BE2C (cell line): ENCODE measurements at regions not wholly inside any gene's neighbourhood (a gene's known extent, or its start where the extent isn't known, plus 50 kb on each side); places are given as distances from the start of the nearest gene placed in this dataset.
"Not testable (repeated sequence)": the region's sequence is repeated elsewhere in the genome, so short reads cannot be mapped to it uniquely, and the experiment has no call there.

Experiments
- DNase-seq: peaks from one replicate; pipeline ENCODE4 v3.0.0-alpha.2; 2020
- H3K27me3 ChIP-seq: fragments of 250-450 bp; sonication (Bioruptor Pico); 2 replicates; pipeline ENCODE4 v1.5.1; 2020; ENCODE audit warnings: mild to moderate bottlenecking
- H3K36me3 ChIP-seq: fragments of 250-450 bp; sonication (Bioruptor Pico); 2 replicates; pipeline ENCODE4 v1.5.1; 2020; ENCODE audit warnings: mild to moderate bottlenecking
- H3K4me1 ChIP-seq: fragments of 250-450 bp; sonication (Bioruptor Pico); 2 replicates; pipeline ENCODE4 v1.5.1; 2020
- H3K4me3 ChIP-seq: 2 replicates; pipeline ENCODE4 v1.5.1; 2011; ENCODE audit warnings: low read depth, low read length
- H3K9me3 ChIP-seq: fragments of 250-450 bp; sonication (Bioruptor Pico); 2 replicates; pipeline ENCODE4 v1.5.1; 2020
- CTCF ChIP-seq: IDR thresholded peaks from 2 replicates; pipeline ENCODE4 v1.5.1; 2012; ENCODE audit warnings: mild to moderate bottlenecking, low read depth, low read length

DNA sequence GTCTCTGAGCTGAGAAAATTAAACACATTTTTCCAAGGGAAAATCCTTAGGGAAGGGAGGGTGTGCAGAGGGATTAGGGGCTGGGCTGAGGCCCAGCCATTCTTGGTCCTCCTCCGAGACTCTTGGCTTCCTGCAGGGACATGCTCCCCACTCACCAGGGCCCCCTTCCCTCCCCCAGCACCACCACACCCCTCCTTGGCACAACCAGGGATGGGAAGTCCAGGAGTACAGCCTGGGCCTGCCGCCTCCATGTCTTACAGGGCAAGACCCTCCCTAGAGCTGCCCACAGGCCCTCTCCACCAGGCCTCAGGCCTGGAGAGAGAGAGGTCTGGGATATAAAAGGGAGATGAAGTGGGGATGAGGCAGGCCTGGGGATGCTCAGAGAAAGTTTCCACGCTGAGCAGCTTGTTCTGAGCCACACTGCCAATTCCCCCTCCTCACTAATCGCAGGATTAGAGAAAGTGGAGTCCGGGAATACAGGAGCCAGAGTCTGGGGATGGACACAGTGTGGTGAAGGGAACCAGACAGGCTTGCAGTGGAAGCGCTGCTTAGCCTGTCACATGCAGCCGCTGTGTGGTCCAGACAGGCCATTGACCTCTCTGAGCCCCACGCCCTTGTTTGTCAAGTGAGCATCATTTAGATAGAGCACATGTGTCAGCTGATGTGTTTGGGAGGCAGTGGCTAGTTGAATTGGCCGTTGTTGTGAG lies 105.5 kb downstream of the MRPL14 start:
- peaks cover 20% of the 10 kb centered on the region for H3K4me1 ChIP-seq
- TF ChIP-seq CTCF: no peak
- no peak overlapping the region for H3K4me3 ChIP-seq
- H3K36me3 ChIP-seq: no peaks in the 10 kb centered on the region; the same call in 1 of the 2 replicates
- no peaks in the 10 kb centered on the region for H3K27me3 ChIP-seq
- DNase-seq: no peak
- H3K9me3 ChIP-seq: peaks cover 3% of the 10 kb centered on the region; the same call in 1 of the 2 replicates

GRCh38 chr6:44020664-44021425 lies 106.4 kb downstream of the MRPL14 start:
- DNase-seq: no peak
- TF ChIP-seq CTCF: no peak
- Histone ChIP-seq H3K36me3 (no peaks in the 10 kb centered on the region; the same call in 1 of the 2 replicates), H3K4me1 (peaks cover 25% of the 10 kb centered on the region), H3K9me3 (peaks cover 3% of the 10 kb centered on the region; the same call in 1 of the 2 replicates), H3K4me3 (no peak overlapping the region), H3K27me3 (no peaks in the 10 kb centered on the region)

DNA sequence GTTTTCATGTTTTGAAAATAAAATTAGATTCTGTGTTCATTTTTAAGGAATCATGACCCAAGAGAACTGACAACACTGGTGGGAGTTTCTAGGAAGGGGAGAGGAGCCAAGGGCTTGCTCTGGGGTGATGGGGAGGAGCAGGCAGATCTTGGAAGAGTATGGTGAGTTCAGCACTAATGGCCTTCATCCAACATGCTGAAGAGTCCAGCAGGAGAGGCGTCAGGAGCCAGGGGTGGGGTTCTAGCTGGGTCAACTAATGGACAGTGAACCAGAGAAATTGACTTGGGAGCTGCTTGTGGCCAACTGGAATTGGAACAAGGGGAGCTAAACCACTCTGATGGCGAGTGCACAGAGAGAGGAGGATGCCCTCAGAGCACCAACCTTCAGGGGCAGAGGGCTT lies 107.1 kb downstream of the MRPL14 start:
- DNase-seq: no peak
- no peaks in the 10 kb centered on the region; the same call in 1 of the 2 replicates for H3K36me3 ChIP-seq
- TF ChIP-seq CTCF: no peak
- H3K27me3 ChIP-seq: no peaks in the 10 kb centered on the region
- no peak overlapping the region for H3K4me3 ChIP-seq
- peaks cover 3% of the 10 kb centered on the region; the same call in 1 of the 2 replicates for H3K9me3 ChIP-seq
- peaks cover 25% of the 10 kb centered on the region for H3K4me1 ChIP-seq

DNA sequence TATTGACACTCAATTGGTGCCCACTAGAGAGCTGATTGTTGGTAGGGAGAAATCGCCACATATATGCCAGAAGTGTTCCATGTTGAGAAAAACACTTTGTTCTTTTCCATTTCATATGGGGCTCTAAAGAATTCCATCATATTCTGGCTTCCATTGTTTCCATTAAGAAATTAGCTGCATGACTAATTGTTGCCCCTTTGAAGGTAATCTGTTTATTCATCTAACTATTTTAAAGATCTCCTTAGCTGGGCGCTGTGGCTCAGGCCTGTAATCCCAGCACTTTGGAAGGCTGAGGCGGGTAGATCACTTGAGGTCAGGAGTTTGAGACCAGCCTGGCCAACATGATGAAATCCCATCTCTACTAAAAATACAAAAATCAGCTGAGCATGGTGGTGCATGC lies 109.9 kb downstream of the MRPL14 start:
- H3K36me3 ChIP-seq, DNase-seq, H3K27me3 ChIP-seq, H3K9me3 ChIP-seq, H3K4me3 ChIP-seq: not testable (repeated sequence)
- H3K4me1 ChIP-seq: peaks cover 15% of the 10 kb centered on the region

DNA sequence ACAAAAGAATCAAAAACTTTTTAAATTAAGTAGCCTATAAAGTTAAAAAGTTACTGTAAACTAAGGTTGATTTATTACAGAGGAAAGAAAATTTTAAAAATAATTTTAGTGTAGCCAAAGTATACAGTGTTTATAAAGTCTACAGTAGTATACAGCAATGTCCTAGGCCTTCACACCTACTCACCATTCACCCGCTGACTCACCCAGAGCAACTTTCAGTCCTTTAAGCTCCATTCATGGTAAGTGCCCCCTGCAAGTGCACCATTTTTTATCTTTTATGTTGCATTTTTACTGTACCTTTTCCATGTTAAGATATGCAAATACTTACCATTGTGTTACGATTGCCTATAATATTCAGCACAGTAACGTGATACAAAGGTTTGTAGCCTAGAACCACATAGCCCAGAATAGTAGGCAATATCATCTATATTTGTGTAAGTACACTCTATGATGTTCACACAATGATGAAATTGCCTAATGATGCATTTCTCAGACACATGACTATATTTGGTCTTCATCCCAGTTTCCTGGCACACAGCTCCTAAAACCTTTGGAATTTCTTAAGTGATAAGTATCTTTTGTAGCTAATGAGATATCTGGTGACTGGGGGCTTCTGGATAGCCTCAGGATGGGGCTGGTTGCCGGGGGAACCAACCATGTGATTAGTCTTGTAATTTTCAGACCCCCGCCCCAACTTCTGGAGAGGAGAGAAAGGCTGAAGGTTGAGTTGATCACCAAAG lies 111.0 kb downstream of the MRPL14 start:
- DNase-seq: no peak
- H3K4me3 ChIP-seq: no peak overlapping the region
- peaks cover 3% of the 10 kb centered on the region; the same call in 1 of the 2 replicates for H3K9me3 ChIP-seq
- no peaks in the 10 kb centered on the region; the same call in 1 of the 2 replicates for H3K36me3 ChIP-seq
- peaks cover 16% of the 10 kb centered on the region for H3K4me1 ChIP-seq
- no peak for TF ChIP-seq CTCF
- no peaks in the 10 kb centered on the region for H3K27me3 ChIP-seq

DNA sequence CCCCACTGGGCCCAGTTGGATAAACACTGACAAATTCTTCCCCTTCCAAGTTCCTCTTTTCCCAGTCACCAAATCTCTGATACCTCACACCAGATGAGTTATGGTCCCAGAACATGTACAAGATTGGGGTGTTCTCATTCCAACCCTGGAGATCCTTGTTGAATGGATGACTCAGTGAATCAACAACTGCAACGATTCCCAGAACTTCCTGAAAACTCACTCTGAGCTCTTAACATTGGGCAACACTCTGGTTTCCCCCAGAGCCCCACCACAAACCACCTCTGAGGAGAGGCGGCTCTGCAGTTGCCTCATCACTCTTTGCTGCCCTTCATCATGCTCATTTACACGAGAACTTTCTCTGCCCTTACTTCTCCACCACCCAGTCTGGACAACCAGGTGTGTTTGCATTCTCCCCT lies 115.2 kb downstream of the MRPL14 start:
- Histone ChIP-seq H3K27me3 (no peaks in the 10 kb centered on the region), H3K36me3 (no peaks in the 10 kb centered on the region; the same call in 1 of the 2 replicates), H3K4me3 (no peak overlapping the region), H3K4me1 (peaks cover 24% of the 10 kb centered on the region), H3K9me3 (peaks cover 3% of the 10 kb centered on the region; the same call in 1 of the 2 replicates)
- no peak for TF ChIP-seq CTCF
- DNase-seq: no peak
